ENCODE measurements at regions not wholly inside any gene's neighbourhood (a gene's known extent, or its start where the extent isn't known, plus 50 kb on each side); places are given as distances from the start of the nearest gene placed in this dataset.

DNA sequence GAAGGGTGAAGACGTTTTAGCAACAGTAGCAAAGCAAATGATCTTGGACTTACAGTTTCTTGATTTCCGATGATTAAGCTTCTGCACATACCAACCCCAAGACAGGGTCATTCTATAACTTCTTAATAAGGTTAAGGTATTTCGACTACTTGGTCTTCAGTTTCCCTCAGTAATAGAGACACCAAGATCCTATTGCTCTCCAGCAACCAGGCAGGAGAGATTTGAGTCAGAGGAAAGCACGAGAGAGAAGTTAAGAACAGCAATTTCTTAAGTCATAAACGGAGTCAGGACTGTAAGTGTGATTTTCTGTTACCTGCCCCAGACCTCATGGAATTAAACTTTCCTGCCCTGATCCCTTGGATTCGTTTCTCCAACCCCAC is 215.6 kb downstream of the TTC8 start:
- Histone ChIP-seq H3K4me2 (ENCODE audit: low read depth, low read length, poor library complexity, severe bottlenecking) (no peak overlapping the region), H3K9me2 (replicated peaks; ENCODE audit: low read depth, low read length) (no peaks in the 10 kb centered on the region), H4K20me1 (ENCODE audit: insufficient read depth, low read length, poor library complexity, severe bottlenecking) (no peaks in the 10 kb centered on the region), H2AFZ (ENCODE audit: low read length) (no peak overlapping the region), H3K4me3 (ENCODE audit: low read length, poor library complexity, severe bottlenecking) (no peak overlapping the region), H3K36me3 (ENCODE audit: insufficient read depth, low read length) (no peaks in the 10 kb centered on the region), H3K9me3 (ENCODE audit: insufficient read depth, low read depth, low read length) (peaks cover 6% of the 10 kb centered on the region), H3K9ac (ENCODE audit: low read depth, low read length, poor library complexity, severe bottlenecking) (no peak overlapping the region), H3F3A (ENCODE audit: low read depth) (no peaks in the 10 kb centered on the region), H3K4me1 (ENCODE audit: insufficient read depth, low read length, poor library complexity, severe bottlenecking) (no peaks in the 10 kb centered on the region), H3K27me3 (ENCODE audit: insufficient read depth, low read length, poor library complexity, severe bottlenecking) (peaks cover 14% of the 10 kb centered on the region), H3K79me2 (ENCODE audit: insufficient read depth, low read length) (no peaks in the 10 kb centered on the region)
- TF ChIP-seq, protein P1, sequence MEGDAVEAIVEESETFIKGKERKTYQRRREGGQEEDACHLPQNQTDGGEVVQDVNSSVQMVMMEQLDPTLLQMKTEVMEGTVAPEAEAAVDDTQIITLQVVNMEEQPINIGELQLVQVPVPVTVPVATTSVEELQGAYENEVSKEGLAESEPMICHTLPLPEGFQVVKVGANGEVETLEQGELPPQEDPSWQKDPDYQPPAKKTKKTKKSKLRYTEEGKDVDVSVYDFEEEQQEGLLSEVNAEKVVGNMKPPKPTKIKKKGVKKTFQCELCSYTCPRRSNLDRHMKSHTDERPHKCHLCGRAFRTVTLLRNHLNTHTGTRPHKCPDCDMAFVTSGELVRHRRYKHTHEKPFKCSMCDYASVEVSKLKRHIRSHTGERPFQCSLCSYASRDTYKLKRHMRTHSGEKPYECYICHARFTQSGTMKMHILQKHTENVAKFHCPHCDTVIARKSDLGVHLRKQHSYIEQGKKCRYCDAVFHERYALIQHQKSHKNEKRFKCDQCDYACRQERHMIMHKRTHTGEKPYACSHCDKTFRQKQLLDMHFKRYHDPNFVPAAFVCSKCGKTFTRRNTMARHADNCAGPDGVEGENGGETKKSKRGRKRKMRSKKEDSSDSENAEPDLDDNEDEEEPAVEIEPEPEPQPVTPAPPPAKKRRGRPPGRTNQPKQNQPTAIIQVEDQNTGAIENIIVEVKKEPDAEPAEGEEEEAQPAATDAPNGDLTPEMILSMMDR (conservative IDR thresholded peaks at IDR 0.05; ENCODE audit: low read length), result no peak
- no peak for TF ChIP-seq EZH2phosphoT487 (IDR thresholded peaks at IDR 0.05; ENCODE audit: borderline replicate concordance)

DNA sequence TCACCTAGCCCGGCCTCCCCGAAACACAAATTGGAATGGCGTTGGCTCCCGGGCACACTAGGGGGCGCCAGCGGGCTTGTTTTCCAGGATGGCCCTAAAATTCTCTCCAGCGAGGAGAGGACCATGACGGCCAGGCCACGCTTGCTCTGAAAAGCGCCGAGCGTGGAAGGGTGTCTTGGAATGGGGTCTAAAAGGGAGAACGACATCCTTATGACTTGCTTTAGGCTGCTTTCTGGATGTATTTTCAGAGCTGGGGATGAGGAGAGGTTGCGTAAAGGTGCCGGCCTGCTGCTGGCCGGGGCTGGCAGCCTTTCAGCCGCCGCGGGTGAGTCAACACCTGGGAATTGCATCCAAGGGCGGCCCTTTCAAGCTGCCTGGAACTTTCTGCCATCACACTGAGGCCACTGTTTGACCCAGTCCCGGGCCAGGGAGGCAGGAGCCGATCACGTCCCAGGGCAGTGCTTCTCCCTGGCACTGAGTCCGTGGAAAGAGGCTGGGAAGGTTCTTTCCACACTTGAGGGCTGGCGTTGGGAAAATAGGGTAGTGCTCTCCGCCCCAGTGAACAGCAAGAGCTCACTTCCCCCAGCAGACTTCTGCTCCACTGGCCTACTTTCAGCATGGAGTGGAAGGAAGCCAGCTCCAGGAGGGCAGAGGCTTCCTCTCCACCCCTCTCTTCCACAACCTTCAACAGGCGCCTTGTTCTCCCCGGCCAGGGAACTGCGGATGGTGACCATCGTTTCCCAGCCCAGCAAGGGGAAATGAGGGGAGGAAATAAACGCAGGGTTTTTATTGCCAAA is 216.2 kb downstream of the TTC8 start:
- Histone ChIP-seq H3K9me2 (replicated peaks; ENCODE audit: low read depth, low read length) (no peaks in the 10 kb centered on the region), H3K9me3 (ENCODE audit: insufficient read depth, low read depth, low read length) (peaks cover 6% of the 10 kb centered on the region), H3K9ac (ENCODE audit: low read depth, low read length, poor library complexity, severe bottlenecking) (no peak overlapping the region), H3K4me3 (ENCODE audit: low read length, poor library complexity, severe bottlenecking) (no peak overlapping the region), H3F3A (ENCODE audit: low read depth) (no peaks in the 10 kb centered on the region), H2AFZ (ENCODE audit: low read length) (peak overlapping the region; percentile 71; the same call in 1 of the 2 replicates), H3K27me3 (ENCODE audit: insufficient read depth, low read length, poor library complexity, severe bottlenecking) (peaks cover 14% of the 10 kb centered on the region), H3K4me2 (ENCODE audit: low read depth, low read length, poor library complexity, severe bottlenecking) (no peak overlapping the region), H4K20me1 (ENCODE audit: insufficient read depth, low read length, poor library complexity, severe bottlenecking) (no peaks in the 10 kb centered on the region), H3K36me3 (ENCODE audit: insufficient read depth, low read length) (no peaks in the 10 kb centered on the region), H3K4me1 (ENCODE audit: insufficient read depth, low read length, poor library complexity, severe bottlenecking) (no peaks in the 10 kb centered on the region), H3K79me2 (ENCODE audit: insufficient read depth, low read length) (no peaks in the 10 kb centered on the region)
- no peak for TF ChIP-seq EZH2phosphoT487 (IDR thresholded peaks at IDR 0.05; ENCODE audit: borderline replicate concordance)
- TF ChIP-seq, protein P1 (conservative IDR thresholded peaks at IDR 0.05; ENCODE audit: low read length), result peak; percentile 94

DNA sequence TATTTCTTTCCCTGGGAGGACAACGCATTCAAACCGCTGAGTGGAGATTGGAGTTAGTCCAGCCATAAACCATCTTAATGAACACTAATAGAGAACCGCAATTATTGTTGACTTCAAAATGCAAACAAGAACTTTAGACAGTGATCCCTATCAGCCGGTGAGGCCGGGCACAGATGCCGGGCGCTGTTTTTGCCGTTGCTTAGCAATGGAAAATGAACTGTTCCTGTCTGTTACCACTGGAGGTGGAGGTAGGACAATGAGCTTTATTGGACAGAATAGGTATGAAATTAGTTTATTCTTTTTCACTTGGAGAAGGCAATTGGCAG is 216.8 kb downstream of the TTC8 start:
- H4K20me1 ChIP-seq (ENCODE audit: insufficient read depth, low read length, poor library complexity, severe bottlenecking), result no peaks in the 10 kb centered on the region
- H3F3A ChIP-seq (ENCODE audit: low read depth), result no peaks in the 10 kb centered on the region
- H2AFZ ChIP-seq (ENCODE audit: low read length), result no peak overlapping the region
- no peaks in the 10 kb centered on the region for H3K36me3 ChIP-seq (ENCODE audit: insufficient read depth, low read length)
- no peak overlapping the region for H3K4me3 ChIP-seq (ENCODE audit: low read length, poor library complexity, severe bottlenecking)
- no peaks in the 10 kb centered on the region for H3K4me1 ChIP-seq (ENCODE audit: insufficient read depth, low read length, poor library complexity, severe bottlenecking)
- H3K9me3 ChIP-seq (ENCODE audit: insufficient read depth, low read depth, low read length), result peaks cover 6% of the 10 kb centered on the region
- no peak overlapping the region for H3K9ac ChIP-seq (ENCODE audit: low read depth, low read length, poor library complexity, severe bottlenecking)
- no peaks in the 10 kb centered on the region for H3K9me2 ChIP-seq (replicated peaks; ENCODE audit: low read depth, low read length)
- H3K4me2 ChIP-seq (ENCODE audit: low read depth, low read length, poor library complexity, severe bottlenecking), result no peak overlapping the region
- peaks cover 14% of the 10 kb centered on the region for H3K27me3 ChIP-seq (ENCODE audit: insufficient read depth, low read length, poor library complexity, severe bottlenecking)
- TF ChIP-seq, protein P1 (conservative IDR thresholded peaks at IDR 0.05; ENCODE audit: low read length), result no peak
- TF ChIP-seq EZH2phosphoT487 (IDR thresholded peaks at IDR 0.05; ENCODE audit: borderline replicate concordance), result no peak
- no peaks in the 10 kb centered on the region for H3K79me2 ChIP-seq (ENCODE audit: insufficient read depth, low read length)
